Retina (tissue), 1 donor: ENCODE measurements at regions not wholly inside any gene's neighbourhood (a gene's known extent, or its start where the extent isn't known, plus 50 kb on each side); places are given as distances from the start of the nearest gene placed in this dataset.
"Not testable (repeated sequence)": the region's sequence is repeated elsewhere in the genome, so short reads cannot be mapped to it uniquely, and the experiment has no call there.

Experiments
- DNase-seq: peaks from one replicate; pipeline ENCODE4 v3.0.0-alpha.2; 2016

DNA sequence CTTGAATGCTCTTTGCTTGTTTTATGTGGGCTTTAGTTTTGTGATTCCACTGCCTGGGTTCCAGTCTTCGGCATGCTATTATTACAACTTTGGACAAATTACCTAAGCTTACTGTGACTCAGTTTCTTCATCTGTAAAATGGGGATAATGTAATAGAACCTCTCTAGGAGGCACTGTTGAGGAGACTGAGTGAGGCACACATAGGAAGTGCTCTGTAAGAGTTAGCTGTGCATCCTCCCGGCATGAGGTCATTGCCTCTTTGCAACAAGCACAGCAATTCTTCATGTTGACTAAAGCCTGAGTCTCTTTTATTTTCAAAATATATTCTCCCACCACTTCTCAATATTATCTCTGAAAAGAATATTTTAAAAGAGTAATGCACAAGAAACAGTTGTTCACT lies 227.4 kb downstream of the DLEU7 start:
- no peak for DNase-seq

DNA sequence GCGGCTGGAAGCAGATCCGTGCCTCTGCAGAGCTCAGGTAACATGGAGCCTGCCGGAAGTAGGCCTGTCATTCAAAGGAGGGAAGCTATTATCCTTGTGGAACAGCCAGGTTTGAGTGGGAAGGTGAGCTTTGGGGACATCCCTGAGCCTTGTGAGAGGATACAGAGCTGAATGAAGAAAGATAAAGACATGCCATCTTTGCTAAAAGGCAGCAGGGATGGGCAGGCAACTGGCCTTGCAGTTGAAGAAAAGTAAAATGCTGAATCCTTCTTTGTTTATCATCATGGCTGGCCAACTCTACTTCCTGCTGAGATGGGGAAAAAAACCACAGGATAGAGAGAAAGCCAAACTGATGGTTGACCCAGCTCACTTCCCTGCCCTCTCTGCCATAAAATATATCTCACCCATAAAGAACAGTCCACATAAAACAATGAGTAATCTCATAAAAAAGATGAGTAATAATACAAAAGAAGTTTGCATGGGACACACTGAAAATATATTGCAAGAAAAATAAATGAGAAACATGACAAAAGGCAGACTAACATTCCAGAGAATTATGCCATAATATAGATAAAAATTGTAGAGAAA lies 226.3 kb downstream of the DLEU7 start:
- DNase-seq, result no peak

- no peak for DNase-seq
Measured at GRCh38 chr13:50618206-50618605, 225.3 kb downstream of the DLEU7 start.

DNA sequence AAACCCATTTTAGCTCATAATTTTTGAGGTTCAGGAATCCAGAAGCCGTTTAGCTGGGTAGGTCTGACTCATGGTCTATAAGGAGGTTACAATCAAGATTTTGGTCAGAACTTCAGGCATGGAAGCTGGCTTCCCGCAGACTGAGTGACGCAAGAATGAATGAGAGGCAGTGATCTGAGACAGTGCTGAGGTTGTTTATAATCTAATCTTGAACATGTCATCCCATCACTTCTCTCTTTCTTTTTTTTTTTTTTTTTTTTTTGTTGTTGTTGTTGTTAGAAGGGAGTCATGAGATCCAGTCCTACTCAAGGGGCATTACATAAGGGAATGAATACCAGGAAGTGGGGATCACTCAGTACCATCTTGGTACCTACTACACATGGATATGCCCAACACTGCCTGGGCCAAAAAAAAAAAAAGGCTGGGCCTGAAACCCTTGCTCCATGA lies 217.4 kb downstream of the DLEU7 start:
- no peak for DNase-seq

GRCh38 chr13:50627111-50627510 lies 216.4 kb downstream of the DLEU7 start:
- DNase-seq, result no peak

DNA sequence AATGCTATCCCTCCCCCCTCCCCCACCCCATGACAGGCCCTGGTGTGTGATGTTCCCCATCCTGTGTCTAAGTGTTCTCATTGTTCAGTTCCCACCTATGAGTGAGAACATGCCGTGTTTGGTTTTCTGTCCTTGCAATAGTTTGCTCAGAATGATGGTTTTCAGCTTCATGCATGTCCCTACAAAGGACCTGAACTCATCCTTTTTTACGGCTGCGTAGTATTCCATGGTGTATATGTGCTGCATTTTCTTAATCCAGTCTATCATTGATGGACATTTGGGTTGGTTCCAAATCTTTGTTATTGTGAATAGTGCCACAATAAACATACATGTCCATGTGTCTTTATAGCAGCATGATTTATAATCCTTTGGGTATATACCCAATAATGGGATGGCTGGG lies 215.0 kb downstream of the DLEU7 start:
- not testable (repeated sequence) for DNase-seq

DNA sequence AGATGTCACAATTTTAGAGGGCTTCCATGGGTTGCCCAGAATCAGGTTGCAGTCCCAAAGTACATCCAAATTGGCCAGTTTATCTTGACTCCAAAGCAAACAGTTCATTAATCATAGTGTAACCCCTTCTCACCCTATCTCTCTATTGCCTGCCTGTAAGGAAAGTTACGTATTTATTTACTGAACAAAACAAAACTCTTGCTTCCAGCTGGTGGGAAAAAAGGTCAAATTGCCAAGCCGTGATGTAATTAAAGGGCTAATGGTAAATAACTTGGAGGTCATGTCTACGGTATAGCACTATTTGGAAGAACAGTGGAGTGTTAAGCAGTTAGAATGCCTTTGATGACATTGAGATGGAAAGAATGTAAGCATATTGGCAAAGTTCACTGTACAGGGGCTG lies 214.0 kb downstream of the DLEU7 start:
- DNase-seq, result no peak

- DNase-seq, result no peak
Measured at GRCh38 chr13:50629966-50630365, 213.5 kb downstream of the DLEU7 start.

GRCh38 chr13:50631041-50631440 lies 212.5 kb downstream of the DLEU7 start:
- no peak for DNase-seq

DNA sequence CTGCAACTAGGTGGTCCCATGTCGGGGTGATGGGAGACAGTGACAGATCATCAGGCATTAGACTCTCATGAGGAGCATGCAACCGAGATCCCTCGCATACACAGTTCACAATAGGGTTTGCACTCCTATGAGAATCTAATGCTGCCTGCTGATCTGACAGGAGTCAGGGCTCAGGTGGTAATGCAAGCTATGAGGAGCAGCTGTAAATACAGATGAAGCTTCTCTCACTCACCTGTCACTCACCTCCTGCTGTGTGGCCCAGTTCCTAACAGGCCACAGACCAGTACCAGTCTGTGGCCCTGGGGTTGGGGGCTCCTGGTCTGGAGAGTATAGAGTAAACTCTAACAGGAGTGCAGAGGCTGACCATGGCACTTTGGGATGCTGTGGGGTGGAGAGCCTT lies 209.2 kb downstream of the DLEU7 start:
- DNase-seq, result no peak

DNA sequence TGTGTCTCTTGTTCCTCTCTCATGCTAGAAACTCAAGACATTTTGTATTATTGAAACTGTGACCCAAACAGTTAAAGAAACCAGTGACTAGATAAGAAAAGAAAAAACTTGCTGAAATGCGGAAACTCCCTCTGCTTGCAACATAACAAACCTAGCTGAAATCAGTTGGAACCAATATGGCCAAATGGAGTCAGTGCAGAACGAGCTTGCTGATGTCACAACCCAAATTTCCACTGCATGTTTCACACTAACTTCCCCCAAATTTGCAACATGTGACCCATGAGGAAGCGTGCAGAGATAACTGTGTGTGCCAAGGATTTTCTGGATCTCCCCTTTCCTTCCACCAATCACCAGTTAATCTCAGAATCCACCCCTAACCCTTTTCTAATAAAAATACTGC lies 208.0 kb downstream of the DLEU7 start:
- no peak for DNase-seq

DNA sequence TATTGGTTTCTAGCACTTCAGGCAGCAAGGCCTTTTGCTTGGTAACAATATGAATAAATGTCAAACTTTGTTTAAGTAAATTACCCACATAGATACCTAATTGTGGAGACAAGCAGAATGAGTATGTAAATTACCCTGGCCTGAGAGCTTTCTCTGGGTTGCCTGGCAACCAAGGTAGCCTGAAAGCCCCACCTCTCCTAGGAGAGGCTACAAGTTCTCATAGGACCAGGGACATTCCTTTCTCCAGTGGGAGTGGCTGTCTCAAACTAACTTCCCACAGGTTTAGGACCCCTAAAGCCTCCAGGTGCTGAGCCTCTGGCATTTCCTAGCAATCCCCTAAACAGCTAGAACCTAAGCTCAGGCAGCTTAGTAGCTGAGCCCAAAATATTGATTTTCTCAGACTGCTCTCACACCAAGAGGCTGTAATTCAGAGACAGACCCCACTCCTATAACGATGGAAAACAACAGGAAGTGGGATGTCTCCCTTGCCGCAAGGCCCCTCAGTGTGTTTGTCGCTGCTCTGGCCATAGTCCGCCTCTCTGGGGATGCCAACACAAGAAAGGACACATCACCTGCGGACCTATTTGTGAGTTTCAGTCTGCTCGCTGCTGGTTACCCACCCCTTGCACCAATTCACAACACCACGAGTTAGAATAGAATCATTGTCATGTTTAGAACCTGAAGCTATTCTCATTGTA lies 207.3 kb downstream of the DLEU7 start:
- DNase-seq, result peak; percentile 45

- DNase-seq, result no peak
Measured at GRCh38 chr13:50643060-50643459, 200.4 kb downstream of the DLEU7 start.

GRCh38 chr13:50644081-50644871 lies 199.2 kb downstream of the DLEU7 start:
- no peak for DNase-seq

DNA sequence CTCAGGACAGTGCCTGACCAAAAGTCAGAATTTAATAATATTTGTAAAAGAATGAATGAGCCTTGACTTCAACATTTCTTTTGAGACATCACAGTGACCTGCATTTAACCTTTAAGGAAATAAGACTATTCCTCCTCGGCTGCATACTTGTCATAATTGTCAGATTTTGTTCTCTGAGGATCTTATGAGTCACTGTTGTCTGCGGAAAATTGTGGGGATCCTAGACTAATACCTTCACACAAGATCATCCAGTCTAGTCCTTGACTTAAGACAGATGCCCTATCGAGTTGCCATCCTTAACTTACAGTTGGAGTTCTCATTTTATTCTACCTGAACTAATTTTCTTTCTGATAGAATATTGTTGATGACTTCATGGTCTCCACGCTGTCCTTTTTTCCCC lies 198.4 kb downstream of the DLEU7 start:
- DNase-seq, result no peak

DNA sequence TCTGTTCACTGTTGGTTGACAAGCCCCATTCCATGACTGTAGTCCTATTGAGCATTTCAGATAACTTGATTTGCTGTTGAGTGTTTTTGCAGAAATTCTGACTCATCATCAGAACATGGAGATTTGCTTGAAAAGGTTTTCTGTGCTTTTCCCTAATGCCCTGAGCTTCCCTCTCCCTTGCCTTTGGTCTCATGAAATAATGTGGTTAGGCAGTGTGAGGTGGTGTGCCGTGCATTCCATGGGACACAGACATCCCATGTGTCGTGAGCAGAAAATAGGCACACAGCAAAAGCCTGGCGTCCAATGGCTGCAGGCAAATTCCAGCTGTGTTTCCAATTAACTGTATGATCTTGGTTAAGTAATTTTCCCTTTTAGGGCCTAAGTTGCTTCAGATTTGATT lies 197.4 kb downstream of the DLEU7 start:
- DNase-seq, result no peak

GRCh38 chr13:50649211-50649610 lies 194.3 kb downstream of the DLEU7 start:
- DNase-seq, result no peak

DNA sequence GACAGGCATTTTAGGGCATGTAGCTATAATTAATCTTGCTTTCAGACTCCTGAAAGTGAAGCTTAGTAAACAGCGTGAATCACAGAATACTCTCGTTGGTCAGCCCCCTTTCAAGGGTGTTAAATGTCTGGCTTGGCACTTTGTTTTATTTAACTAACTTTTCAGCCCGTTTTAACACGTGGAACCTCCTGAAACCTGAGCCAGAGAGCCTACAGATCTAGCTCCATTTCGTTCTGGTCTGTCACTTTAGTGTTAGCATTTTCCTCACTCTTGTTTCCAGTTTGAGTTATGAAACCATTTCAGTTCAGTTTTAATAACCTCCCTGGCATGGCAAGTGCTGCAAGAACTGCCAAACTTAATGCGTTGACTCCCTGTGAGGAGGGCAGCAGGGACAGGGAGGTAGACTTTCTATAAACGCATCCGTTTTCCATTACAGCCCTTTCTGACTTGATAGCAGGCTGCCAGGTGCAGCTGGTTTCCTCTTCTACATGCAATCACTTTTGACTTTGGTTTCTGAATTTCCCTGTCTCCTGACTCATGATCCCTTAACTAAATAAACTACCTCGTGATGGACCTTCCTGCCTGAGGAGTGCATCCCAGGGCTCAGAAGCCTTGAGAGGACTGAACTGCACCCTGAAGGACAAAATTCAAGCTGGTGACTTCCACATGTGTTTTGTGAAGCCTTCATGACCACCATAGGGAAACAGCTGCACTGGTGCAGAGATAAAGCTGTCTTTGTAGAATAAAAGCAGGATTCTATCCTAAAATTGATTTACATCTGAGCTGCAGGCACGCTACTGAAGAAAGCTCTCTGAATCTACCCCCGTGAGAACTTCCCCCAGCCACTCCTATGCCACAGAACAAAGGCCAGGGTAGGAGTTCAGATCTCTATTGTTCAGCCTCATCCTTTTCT lies 192.6 kb downstream of the DLEU7 start:
- DNase-seq, result no peak

GRCh38 chr13:50651922-50652321 lies 191.6 kb downstream of the DLEU7 start:
- DNase-seq, result no peak

DNA sequence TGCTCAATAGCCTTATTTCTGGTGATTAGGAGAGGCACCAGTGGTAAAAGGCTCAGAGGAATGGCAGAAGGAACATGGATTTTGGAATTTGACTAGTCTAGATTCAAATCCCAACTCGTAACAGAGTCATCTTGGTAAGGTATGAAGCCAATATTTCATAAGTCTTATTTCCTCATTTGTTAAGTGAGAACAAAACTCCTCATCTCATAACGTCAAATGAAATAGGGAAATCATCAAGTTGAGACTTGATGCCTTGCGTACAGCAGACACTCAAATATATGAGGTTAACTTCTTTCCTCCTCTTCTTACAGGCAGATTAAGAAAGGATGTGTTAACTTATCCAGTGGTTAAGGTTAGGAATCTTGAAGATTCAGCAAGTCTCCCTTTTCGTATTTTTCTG lies 189.2 kb downstream of the DLEU7 start:
- DNase-seq, result no peak

- DNase-seq, result not testable (repeated sequence)
Measured at GRCh38 chr13:50661881-50662280, 181.6 kb downstream of the DLEU7 start.

- no peak for DNase-seq
Measured at GRCh38 chr13:50664951-50665350, 178.5 kb downstream of the DLEU7 start.

DNA sequence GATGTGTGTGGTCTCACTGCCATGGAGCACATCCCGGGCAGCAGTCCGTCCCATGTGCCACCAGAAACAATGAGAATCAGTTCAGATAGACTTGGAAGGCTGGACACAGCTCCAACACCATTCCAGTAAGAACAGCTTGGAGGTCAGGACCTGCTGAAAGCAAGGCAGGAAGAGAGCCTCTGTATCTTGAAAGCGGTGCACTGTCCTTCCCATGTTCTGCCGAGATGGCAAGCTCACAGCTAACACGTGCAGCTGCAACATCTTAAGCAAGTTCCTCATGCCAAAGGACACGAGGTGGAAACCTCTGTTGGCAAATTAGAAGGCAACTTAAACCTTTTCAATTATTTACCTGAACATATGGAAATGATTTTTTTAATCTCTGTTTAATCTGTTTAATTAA lies 175.4 kb downstream of the DLEU7 start:
- DNase-seq, result no peak
